ENCODE measurements at regions not wholly inside any gene's neighbourhood (a gene's known extent, or its start where the extent isn't known, plus 50 kb on each side); places are given as distances from the start of the nearest gene placed in this dataset.

- TF ChIP-seq POLR2AphosphoS5 (IDR thresholded peaks at IDR 0.05) (no peak), CTCF (IDR thresholded peaks at IDR 0.05) (no peak), EP300 (IDR thresholded peaks at IDR 0.05) (no peak), POLR2A (IDR thresholded peaks at IDR 0.05) (no peak)
Measured at GRCh38 chr2:12467303-12467702, 249.4 kb upstream of the TRIB2 start.

Measured in suprapubic skin (tissue), 4 donors.